ENCODE measurements at regions not wholly inside any gene's neighbourhood (a gene's known extent, or its start where the extent isn't known, plus 50 kb on each side); places are given as distances from the start of the nearest gene placed in this dataset.

- no peak for TF ChIP-seq POLR2A (IDR thresholded peaks at IDR 0.05)
- TF ChIP-seq EP300 (IDR thresholded peaks at IDR 0.05; ENCODE audit: low read depth): no peak
Measured at GRCh38 chr1:118486199-118486598, 301.2 kb upstream of the SPAG17 start.

Data from transverse colon (tissue), 1 donor.